ENCODE measurements at regions not wholly inside any gene's neighbourhood (a gene's known extent, or its start where the extent isn't known, plus 50 kb on each side); places are given as distances from the start of the nearest gene placed in this dataset.

- RAD21 ChIA-PET (ENCODE audit: low non-redundant PET in 1 of 2, low total read pairs in 2 of 2, uncharacterized antibody in 2 of 2, unreplicated experiment in 2 of 2), result no interaction called here
- Histone ChIP-seq H3K9me3 (ENCODE audit: control insufficient read depth in 1 of 2, insufficient read depth in 1 of 2, low read depth in 1 of 2, low read length in 2 of 2) (no peaks in the 10 kb centered on the region), H3K36me3 (ENCODE audit: control insufficient read depth in 1 of 2, insufficient read depth in 2 of 2, low read length in 2 of 2) (no peaks in the 10 kb centered on the region), H3K4me1 (ENCODE audit: control insufficient read depth in 1 of 2, insufficient read depth in 2 of 2, low read length in 2 of 2) (no peaks in the 10 kb centered on the region), H3K27me3 (ENCODE audit: insufficient read depth, low read length) (no peaks in the 10 kb centered on the region), H2AFZ (ENCODE audit: low read depth, low read length, poor library complexity, severe bottlenecking) (no peak overlapping the region), H3K79me2 (ENCODE audit: insufficient read depth, low read length) (no peaks in the 10 kb centered on the region), H3K4me3 (replicated peaks in 1 of 2; ENCODE audit: low read depth in 1 of 2, low read length in 2 of 2) (no peak overlapping the region), H4K20me1 (ENCODE audit: insufficient read depth) (no peaks in the 10 kb centered on the region), H3K27ac (ENCODE audit: low read depth, low read length) (no peak overlapping the region), H3K9ac (ENCODE audit: low read length) (no peak overlapping the region), H3K9me2 (ENCODE audit: insufficient read depth) (no peaks in the 10 kb centered on the region; the same call in 1 of the 2 replicates), H3K4me2 (ENCODE audit: low read length) (no peak overlapping the region)
- no peak for DNase-seq (ENCODE audit: low read depth, low spot score)
- no peak for TF ChIP-seq EZH2 (IDR thresholded peaks at IDR 0.05)
- TF ChIP-seq ELF1 (IDR thresholded peaks at IDR 0.05; ENCODE audit: borderline replicate concordance, low read depth), result no peak
- no TSS peak for BruUV-seq (replicated peaks)
- CTCF ChIA-PET, result no interaction called here
- intact Hi-C loops (cut with micrococcal nuclease), result no loop called here
- POLR2A ChIA-PET, result no interaction called here
- ATAC-seq, result no peak
These were observed 536.0 kb downstream of the KLF12 start for GRCh38 chr13:73598020-73598712.

DNA sequence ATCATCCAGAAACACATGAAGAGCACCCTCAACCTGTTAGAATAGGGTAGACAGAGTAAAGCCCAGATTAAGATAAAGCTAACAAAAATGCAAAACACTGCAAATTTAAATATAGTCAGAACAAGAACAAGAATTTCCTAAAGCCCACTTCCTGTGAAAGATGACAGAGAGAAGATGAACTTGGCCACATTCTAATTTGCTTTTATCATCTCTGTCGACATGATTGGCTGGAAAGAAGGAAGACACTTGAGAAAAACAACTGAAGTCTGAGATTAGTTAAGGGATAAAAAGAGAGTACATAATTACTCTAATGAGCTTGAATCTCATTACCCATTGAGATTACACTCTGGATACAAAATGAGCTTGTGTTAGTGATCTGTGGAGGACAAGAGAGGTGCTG is 537.6 kb downstream of the KLF5 start:
- Histone ChIP-seq H2AFZ (ENCODE audit: low read depth, low read length, poor library complexity, severe bottlenecking) (no peak overlapping the region), H3K4me3 (replicated peaks in 1 of 2; ENCODE audit: low read depth in 1 of 2, low read length in 2 of 2) (no peak overlapping the region), H3K9me2 (ENCODE audit: insufficient read depth) (no peaks in the 10 kb centered on the region; the same call in 1 of the 2 replicates), H3K27me3 (ENCODE audit: insufficient read depth, low read length) (no peaks in the 10 kb centered on the region), H3K4me1 (ENCODE audit: control insufficient read depth in 1 of 2, insufficient read depth in 2 of 2, low read length in 2 of 2) (no peaks in the 10 kb centered on the region), H3K79me2 (ENCODE audit: insufficient read depth, low read length) (no peaks in the 10 kb centered on the region), H4K20me1 (ENCODE audit: insufficient read depth) (no peaks in the 10 kb centered on the region), H3K27ac (ENCODE audit: low read depth, low read length) (no peak overlapping the region), H3K9ac (ENCODE audit: low read length) (no peak overlapping the region), H3K4me2 (ENCODE audit: low read length) (no peak overlapping the region), H3K36me3 (ENCODE audit: control insufficient read depth in 1 of 2, insufficient read depth in 2 of 2, low read length in 2 of 2) (no peaks in the 10 kb centered on the region), H3K9me3 (ENCODE audit: control insufficient read depth in 1 of 2, insufficient read depth in 1 of 2, low read depth in 1 of 2, low read length in 2 of 2) (no peaks in the 10 kb centered on the region)
- ChIA-PET POLR2A (no interaction called here), CTCF (no interaction called here), RAD21 (ENCODE audit: low non-redundant PET in 1 of 2, low total read pairs in 2 of 2, uncharacterized antibody in 2 of 2, unreplicated experiment in 2 of 2) (no interaction called here)
- ATAC-seq (no peak), DNase-seq (ENCODE audit: low read depth, low spot score) (no peak)
- TF ChIP-seq CEBPB (IDR thresholded peaks at IDR 0.05; ENCODE audit: low read depth) (no peak), SIN3A (IDR thresholded peaks at IDR 0.05; ENCODE audit: low read depth) (no peak), POLR2AphosphoS5 (IDR thresholded peaks at IDR 0.05; ENCODE audit: low read depth, low read length) (no peak), TCF7L2 (IDR thresholded peaks at IDR 0.05; ENCODE audit: borderline replicate concordance, extremely low read depth, insufficient read depth, insufficient read length) (no peak), ZFX (IDR thresholded peaks at IDR 0.05) (no peak), POLR2A (IDR thresholded peaks at IDR 0.05; ENCODE audit: borderline replicate concordance, extremely low read depth, insufficient read depth, insufficient read length) (no peak), ZNF274 (IDR thresholded peaks at IDR 0.05; ENCODE audit: low read depth, low read length) (no peak), ELF1 (IDR thresholded peaks at IDR 0.05; ENCODE audit: borderline replicate concordance, low read depth) (no peak), SP1 (IDR thresholded peaks at IDR 0.05; ENCODE audit: low read depth) (no peak), CTCF (IDR thresholded peaks at IDR 0.05 in 2 of 3, conservative IDR thresholded peaks at IDR 0.05 in 1 of 3; ENCODE audit: borderline replicate concordance in 1 of 3, insufficient read depth in 1 of 3, low read depth in 2 of 3, low read length in 2 of 3) (no peak), EZH2phosphoT487 (IDR thresholded peaks at IDR 0.05; ENCODE audit: borderline replicate concordance) (no peak)
- TF ChIP-seq, protein P1, sequence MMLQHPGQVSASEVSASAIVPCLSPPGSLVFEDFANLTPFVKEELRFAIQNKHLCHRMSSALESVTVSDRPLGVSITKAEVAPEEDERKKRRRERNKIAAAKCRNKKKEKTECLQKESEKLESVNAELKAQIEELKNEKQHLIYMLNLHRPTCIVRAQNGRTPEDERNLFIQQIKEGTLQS (IDR thresholded peaks at IDR 0.05), result no peak
- TF ChIP-seq, protein P2, sequence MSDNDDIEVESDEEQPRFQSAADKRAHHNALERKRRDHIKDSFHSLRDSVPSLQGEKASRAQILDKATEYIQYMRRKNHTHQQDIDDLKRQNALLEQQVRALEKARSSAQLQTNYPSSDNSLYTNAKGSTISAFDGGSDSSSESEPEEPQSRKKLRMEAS (IDR thresholded peaks at IDR 0.05), result no peak
- intact Hi-C loops (cut with micrococcal nuclease), result no loop called here
- no TSS peak for BruUV-seq (replicated peaks)

All from HCT116 (cell line).